Activated naive CD4-positive, alpha-beta T cell treated with anti-CD3 and anti-CD28 coated beads, Interleukin-2, amount 50 U/mL, for 24 hours (primary cell): ENCODE measurements at regions not wholly inside any gene's neighbourhood (a gene's known extent, or its start where the extent isn't known, plus 50 kb on each side); places are given as distances from the start of the nearest gene placed in this dataset.
"Not testable (repeated sequence)": the region's sequence is repeated elsewhere in the genome, so short reads cannot be mapped to it uniquely, and the experiment has no call there.

Experiments
- H3K27ac Mint-ChIP-seq: one replicate; pipeline ENCODE4 v1.8.0; 2021; ENCODE audit warnings: mild to moderate bottlenecking, mixed read lengths
- H3K27me3 Mint-ChIP-seq: one replicate; pipeline ENCODE4 v1.8.0; 2021; ENCODE audit warnings: mixed read lengths
- H3K36me3 Mint-ChIP-seq: one replicate; pipeline ENCODE4 v1.8.0; 2021; ENCODE audit warnings: mixed read lengths
- H3K4me1 Mint-ChIP-seq: one replicate; pipeline ENCODE4 v1.8.0; 2021; ENCODE audit warnings: mixed read lengths
- H3K4me3 Mint-ChIP-seq: one replicate; pipeline ENCODE4 v1.8.0; 2021; ENCODE audit warnings: mild to moderate bottlenecking, mixed read lengths
- H3K9me3 Mint-ChIP-seq: one replicate; pipeline ENCODE4 v1.8.0; 2021; ENCODE audit warnings: mixed read lengths

DNA sequence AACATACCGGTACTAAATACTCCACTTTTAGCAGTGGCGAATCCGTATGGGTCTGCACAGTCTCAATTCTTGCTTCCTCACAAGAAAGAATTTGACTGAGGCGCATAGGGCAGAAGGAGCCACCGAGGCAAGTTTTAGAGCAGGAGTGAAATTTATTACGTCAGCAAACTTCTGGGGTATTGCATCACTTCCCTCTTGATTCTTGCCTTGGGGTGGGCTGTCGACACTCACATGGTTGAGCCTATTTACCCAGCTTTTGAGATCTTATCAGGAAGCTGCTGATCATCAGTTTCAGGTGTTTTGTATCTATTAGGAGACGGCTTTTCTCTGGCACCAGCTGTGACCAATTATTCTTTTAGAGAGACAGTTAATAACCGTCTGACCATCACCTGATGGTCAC lies 111.5 kb upstream of the CCNH start:
- peaks cover 3% of the 10 kb centered on the region for H3K27me3 Mint-ChIP-seq
- no peak overlapping the region for H3K4me3 Mint-ChIP-seq
- no peak overlapping the region for H3K27ac Mint-ChIP-seq
- no peaks in the 10 kb centered on the region for H3K36me3 Mint-ChIP-seq
- H3K9me3 Mint-ChIP-seq, result no peaks in the 10 kb centered on the region
- no peaks in the 10 kb centered on the region for H3K4me1 Mint-ChIP-seq

- not testable (repeated sequence) for H3K27me3 Mint-ChIP-seq
Measured at GRCh38 chr5:87511778-87512177, 99.0 kb upstream of the CCNH start.

GRCh38 chr5:87503004-87503403 lies 90.3 kb upstream of the CCNH start:
- no peak overlapping the region for H3K4me3 Mint-ChIP-seq
- H3K9me3 Mint-ChIP-seq, result peaks cover 2% of the 10 kb centered on the region
- no peaks in the 10 kb centered on the region for H3K4me1 Mint-ChIP-seq
- H3K36me3 Mint-ChIP-seq, result no peaks in the 10 kb centered on the region
- no peak overlapping the region for H3K27ac Mint-ChIP-seq
- peaks cover 2% of the 10 kb centered on the region for H3K27me3 Mint-ChIP-seq

More at GRCh38 chr5:87511778-87512177, 99.0 kb upstream of the CCNH start:
- H3K4me1 Mint-ChIP-seq, H3K4me3 Mint-ChIP-seq, H3K27ac Mint-ChIP-seq, H3K9me3 Mint-ChIP-seq, H3K36me3 Mint-ChIP-seq: not testable (repeated sequence)

DNA sequence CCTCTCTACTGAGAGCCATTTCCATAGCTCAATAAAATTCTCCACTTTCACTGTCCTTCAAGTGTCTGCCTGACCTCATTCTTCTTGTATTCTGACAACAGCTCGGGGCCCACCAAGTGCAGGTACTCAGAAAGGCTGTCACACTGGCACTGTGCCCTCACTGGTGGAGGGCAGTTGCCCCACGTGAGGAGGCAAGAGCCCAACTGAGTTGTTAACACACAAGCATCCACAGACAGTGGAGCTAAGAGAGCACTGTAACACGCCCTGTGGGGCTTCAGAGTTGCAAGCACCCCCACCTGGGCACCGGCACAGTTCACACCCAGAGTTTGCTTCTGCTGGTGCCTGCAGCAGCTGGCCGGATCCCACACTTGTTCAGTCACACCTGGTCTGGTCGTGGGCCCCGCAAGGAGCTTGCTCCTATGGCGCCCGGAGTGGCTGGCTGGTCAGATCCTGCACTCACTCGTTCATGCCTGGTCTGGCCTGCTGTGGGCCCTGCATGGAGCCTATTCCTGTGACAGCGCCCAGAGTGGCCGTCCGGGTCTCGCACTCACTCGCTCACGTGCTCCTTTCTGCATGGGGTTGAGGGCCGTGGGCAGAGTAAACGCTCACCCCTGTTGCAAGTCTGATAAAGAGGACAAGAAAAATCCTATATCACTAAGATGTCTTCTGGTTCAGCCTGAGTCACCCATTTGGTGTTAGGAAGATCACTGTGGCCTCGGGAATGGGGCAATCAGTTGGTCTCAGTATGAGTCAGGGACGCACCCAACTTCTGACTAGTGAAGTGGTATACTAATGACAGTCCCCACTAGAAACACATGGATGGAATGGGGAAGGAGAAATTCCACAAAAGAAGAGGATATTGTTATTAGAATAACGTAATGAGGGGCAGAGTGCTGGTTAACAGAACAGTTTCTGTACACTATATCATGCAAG lies 87.0 kb upstream of the CCNH start:
- Mint-ChIP-seq H3K27ac (no peak overlapping the region), H3K27me3 (peaks cover 13% of the 10 kb centered on the region), H3K4me3 (no peak overlapping the region), H3K36me3 (peaks cover 4% of the 10 kb centered on the region), H3K4me1 (no peaks in the 10 kb centered on the region), H3K9me3 (peaks cover 13% of the 10 kb centered on the region)
